ENCODE measurements at regions not wholly inside any gene's neighbourhood (a gene's known extent, or its start where the extent isn't known, plus 50 kb on each side); places are given as distances from the start of the nearest gene placed in this dataset.

DNA sequence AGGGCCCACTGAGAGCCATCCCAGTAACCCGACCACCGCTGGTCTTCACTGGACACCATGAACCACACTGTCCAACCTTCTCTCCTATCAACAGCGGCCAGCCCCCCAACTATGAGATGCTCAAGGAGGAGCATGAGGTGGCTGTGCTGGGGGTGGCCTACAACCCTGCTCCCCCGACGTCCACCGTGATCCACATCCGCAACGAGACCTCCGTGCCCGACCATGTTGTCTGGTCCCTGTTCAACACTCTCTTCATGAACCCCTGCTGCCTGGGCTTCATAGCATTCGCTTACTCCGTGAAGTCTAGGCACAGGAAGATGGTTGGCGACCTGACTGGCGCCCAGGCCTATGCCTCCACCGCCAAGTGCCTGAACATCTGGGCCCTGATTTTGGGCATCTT, 423.8 kb upstream of the EPHA5 start:
- TF ChIP-seq EZH2 (IDR thresholded peaks at IDR 0.05; ENCODE audit: insufficient read depth, poor library complexity, severe bottlenecking) (no peak), EZH2phosphoT487 (IDR thresholded peaks at IDR 0.05; ENCODE audit: insufficient read depth, low read depth) (no peak)

Data from GM23248 (cell line).